ENCODE measurements at regions not wholly inside any gene's neighbourhood (a gene's known extent, or its start where the extent isn't known, plus 50 kb on each side); places are given as distances from the start of the nearest gene placed in this dataset.

GRCh38 chr15:97522347-97522746 is 438.2 kb upstream of the ARRDC4 start:
- TF ChIP-seq, protein P1, sequence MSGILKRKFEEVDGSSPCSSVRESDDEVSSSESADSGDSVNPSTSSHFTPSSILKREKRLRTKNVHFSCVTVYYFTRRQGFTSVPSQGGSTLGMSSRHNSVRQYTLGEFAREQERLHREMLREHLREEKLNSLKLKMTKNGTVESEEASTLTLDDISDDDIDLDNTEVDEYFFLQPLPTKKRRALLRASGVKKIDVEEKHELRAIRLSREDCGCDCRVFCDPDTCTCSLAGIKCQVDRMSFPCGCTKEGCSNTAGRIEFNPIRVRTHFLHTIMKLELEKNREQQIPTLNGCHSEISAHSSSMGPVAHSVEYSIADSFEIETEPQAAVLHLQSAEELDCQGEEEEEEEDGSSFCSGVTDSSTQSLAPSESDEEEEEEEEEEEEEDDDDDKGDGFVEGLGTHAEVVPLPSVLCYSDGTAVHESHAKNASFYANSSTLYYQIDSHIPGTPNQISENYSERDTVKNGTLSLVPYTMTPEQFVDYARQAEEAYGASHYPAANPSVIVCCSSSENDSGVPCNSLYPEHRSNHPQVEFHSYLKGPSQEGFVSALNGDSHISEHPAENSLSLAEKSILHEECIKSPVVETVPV (CRISPR knock-in tag; IDR thresholded peaks at IDR 0.05) = no peak
- no peak for TF ChIP-seq ZFP30 (CRISPR knock-in tag; IDR thresholded peaks at IDR 0.05)
- no peak for TF ChIP-seq TSHZ2 (CRISPR knock-in tag; IDR thresholded peaks at IDR 0.05)
- no peak for ATAC-seq

DNA sequence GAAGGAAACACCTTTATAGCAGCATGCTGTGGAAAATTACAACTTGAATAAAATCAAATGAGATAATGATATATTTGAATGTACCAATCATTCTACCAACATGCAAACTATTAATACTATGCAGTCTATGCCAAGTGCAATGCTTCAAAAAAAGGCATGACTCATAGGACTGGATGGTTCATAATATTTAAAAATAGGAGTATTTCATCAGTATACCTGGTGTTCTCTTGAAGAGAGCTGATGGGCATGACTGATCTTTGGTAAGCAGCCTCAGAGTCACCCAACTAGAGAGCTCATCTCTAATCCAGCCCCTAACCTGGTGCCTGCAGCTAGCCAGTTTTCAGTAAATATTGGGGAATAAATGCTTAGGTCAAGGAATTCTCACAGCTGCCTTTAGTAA is 434.7 kb upstream of the ARRDC4 start:
- ATAC-seq = no peak

More for the DNA sequence above, 434.7 kb upstream of the ARRDC4 start:
- TF ChIP-seq ESRRG (CRISPR knock-in tag; IDR thresholded peaks at IDR 0.05) (no peak), RARB (CRISPR knock-in tag; IDR thresholded peaks at IDR 0.05) (no peak), PPARA (CRISPR knock-in tag; IDR thresholded peaks at IDR 0.05; ENCODE audit: borderline replicate concordance) (no peak), ZNF70 (CRISPR knock-in tag; IDR thresholded peaks at IDR 0.05) (no peak), OSR1 (CRISPR knock-in tag; IDR thresholded peaks at IDR 0.05) (no peak), SNAI2 (CRISPR knock-in tag; IDR thresholded peaks at IDR 0.05) (no peak), TCF4 (CRISPR knock-in tag; IDR thresholded peaks at IDR 0.05; ENCODE audit: borderline replicate concordance) (no peak), ZNF8 (CRISPR knock-in tag; IDR thresholded peaks at IDR 0.05) (no peak), ZNF565 (CRISPR knock-in tag; conservative IDR thresholded peaks at IDR 0.05; ENCODE audit: low read depth) (no peak), ZC3H10 (CRISPR knock-in tag; IDR thresholded peaks at IDR 0.05) (no peak), TSHZ2 (CRISPR knock-in tag; IDR thresholded peaks at IDR 0.05) (no peak)
- TF ChIP-seq, protein P1 (CRISPR knock-in tag; IDR thresholded peaks at IDR 0.05) = no peak
- TF ChIP-seq, protein P2, sequence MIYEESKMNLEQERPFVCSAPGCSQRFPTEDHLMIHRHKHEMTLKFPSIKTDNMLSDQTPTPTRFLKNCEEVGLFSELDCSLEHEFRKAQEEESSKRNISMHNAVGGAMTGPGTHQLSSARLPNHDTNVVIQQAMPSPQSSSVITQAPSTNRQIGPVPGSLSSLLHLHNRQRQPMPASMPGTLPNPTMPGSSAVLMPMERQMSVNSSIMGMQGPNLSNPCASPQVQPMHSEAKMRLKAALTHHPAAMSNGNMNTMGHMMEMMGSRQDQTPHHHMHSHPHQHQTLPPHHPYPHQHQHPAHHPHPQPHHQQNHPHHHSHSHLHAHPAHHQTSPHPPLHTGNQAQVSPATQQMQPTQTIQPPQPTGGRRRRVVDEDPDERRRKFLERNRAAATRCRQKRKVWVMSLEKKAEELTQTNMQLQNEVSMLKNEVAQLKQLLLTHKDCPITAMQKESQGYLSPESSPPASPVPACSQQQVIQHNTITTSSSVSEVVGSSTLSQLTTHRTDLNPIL (CRISPR knock-in tag; IDR thresholded peaks at IDR 0.05; ENCODE audit: low read depth) = no peak
- TF ChIP-seq, protein P3, sequence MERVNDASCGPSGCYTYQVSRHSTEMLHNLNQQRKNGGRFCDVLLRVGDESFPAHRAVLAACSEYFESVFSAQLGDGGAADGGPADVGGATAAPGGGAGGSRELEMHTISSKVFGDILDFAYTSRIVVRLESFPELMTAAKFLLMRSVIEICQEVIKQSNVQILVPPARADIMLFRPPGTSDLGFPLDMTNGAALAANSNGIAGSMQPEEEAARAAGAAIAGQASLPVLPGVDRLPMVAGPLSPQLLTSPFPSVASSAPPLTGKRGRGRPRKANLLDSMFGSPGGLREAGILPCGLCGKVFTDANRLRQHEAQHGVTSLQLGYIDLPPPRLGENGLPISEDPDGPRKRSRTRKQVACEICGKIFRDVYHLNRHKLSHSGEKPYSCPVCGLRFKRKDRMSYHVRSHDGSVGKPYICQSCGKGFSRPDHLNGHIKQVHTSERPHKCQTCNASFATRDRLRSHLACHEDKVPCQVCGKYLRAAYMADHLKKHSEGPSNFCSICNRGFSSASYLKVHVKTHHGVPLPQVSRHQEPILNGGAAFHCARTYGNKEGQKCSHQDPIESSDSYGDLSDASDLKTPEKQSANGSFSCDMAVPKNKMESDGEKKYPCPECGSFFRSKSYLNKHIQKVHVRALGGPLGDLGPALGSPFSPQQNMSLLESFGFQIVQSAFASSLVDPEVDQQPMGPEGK (CRISPR knock-in tag; IDR thresholded peaks at IDR 0.05; ENCODE audit: borderline replicate concordance) = no peak
- TF ChIP-seq, protein P4, sequence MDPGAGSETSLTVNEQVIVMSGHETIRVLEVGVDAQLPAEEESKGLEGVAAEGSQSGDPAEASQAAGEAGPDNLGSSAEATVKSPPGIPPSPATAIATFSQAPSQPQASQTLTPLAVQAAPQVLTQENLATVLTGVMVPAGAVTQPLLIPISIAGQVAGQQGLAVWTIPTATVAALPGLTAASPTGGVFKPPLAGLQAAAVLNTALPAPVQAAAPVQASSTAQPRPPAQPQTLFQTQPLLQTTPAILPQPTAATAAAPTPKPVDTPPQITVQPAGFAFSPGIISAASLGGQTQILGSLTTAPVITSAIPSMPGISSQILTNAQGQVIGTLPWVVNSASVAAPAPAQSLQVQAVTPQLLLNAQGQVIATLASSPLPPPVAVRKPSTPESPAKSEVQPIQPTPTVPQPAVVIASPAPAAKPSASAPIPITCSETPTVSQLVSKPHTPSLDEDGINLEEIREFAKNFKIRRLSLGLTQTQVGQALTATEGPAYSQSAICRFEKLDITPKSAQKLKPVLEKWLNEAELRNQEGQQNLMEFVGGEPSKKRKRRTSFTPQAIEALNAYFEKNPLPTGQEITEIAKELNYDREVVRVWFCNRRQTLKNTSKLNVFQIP (CRISPR knock-in tag; IDR thresholded peaks at IDR 0.05; ENCODE audit: borderline replicate concordance, low read depth) = no peak

Measured in SK-N-SH treated with all-trans-retinoic acid at 6 μM for 48 hours (cell line).